ENCODE measurements at regions not wholly inside any gene's neighbourhood (a gene's known extent, or its start where the extent isn't known, plus 50 kb on each side); places are given as distances from the start of the nearest gene placed in this dataset.

- H3K27me3 Mint-ChIP-seq = peaks cover 0 to 24% (median 5%) of the 10 kb centered on the region in 5 donors
- no peaks in the 10 kb centered on the region for H3K4me1 Mint-ChIP-seq
- ATAC-seq = no peak
- H3K27ac Mint-ChIP-seq = no peak overlapping the region
- DNase-seq = no peak
- H3K9me3 Mint-ChIP-seq = peaks cover 0 to 4% (median 0%) of the 10 kb centered on the region in 9 donors
- POLR2A ChIA-PET = no interaction called here
- no peaks in the 10 kb centered on the region for H3K36me3 Mint-ChIP-seq
- no peak overlapping the region for H3K4me3 Mint-ChIP-seq
These were observed 198.0 kb upstream of the NCKAP5 start for GRCh38 chr2:133766164-133766832.

GRCh38 chr2:133768256-133768655 lies 200.0 kb upstream of the NCKAP5 start:
- Mint-ChIP-seq H3K27me3 (peaks cover 0 to 24% (median 2%) of the 10 kb centered on the region in 5 donors), H3K36me3 (no peaks in the 10 kb centered on the region), H3K27ac (no peak overlapping the region), H3K4me1 (no peaks in the 10 kb centered on the region), H3K9me3 (peaks cover 0 to 4% (median 0%) of the 10 kb centered on the region in 9 donors), H3K4me3 (no peak overlapping the region)
- ATAC-seq (no peak), DNase-seq (no peak)
- POLR2A ChIA-PET = no interaction called here

- Mint-ChIP-seq H3K4me3 (no peak overlapping the region), H3K9me3 (peaks cover 0 to 2% (median 0%) of the 10 kb centered on the region in 9 donors), H3K27ac (no peak overlapping the region), H3K36me3 (no peaks in the 10 kb centered on the region), H3K4me1 (no peaks in the 10 kb centered on the region), H3K27me3 (peaks cover 0 to 24% (median 0%) of the 10 kb centered on the region in 5 donors)
- no peak for DNase-seq
- POLR2A ChIA-PET = no interaction called here
- ATAC-seq = no peak
These were observed 200.6 kb upstream of the NCKAP5 start for GRCh38 chr2:133768658-133769435.

- ATAC-seq (no peak), DNase-seq (no peak)
- no peak overlapping the region for H3K4me3 Mint-ChIP-seq
- peak overlapping the region in 1 of 10 donors; percentile 2 for H3K27ac Mint-ChIP-seq
- no peaks in the 10 kb centered on the region for H3K9me3 Mint-ChIP-seq
- POLR2A ChIA-PET = no interaction called here
- H3K4me1 Mint-ChIP-seq = no peaks in the 10 kb centered on the region
- peaks cover 0 to 10% (median 1%) of the 10 kb centered on the region in 5 donors for H3K27me3 Mint-ChIP-seq
- no peaks in the 10 kb centered on the region for H3K36me3 Mint-ChIP-seq
These were observed 205.8 kb upstream of the NCKAP5 start for GRCh38 chr2:133773854-133774653.

- POLR2A ChIA-PET = no interaction called here
- Mint-ChIP-seq H3K36me3 (no peaks in the 10 kb centered on the region), H3K4me3 (no peak overlapping the region)
These were observed 206.4 kb upstream of the NCKAP5 start for GRCh38 chr2:133774654-133775015.

GRCh38 chr2:133776936-133777573 lies 208.8 kb upstream of the NCKAP5 start:
- no peak for DNase-seq
- Mint-ChIP-seq H3K4me3 (no peak overlapping the region), H3K36me3 (no peaks in the 10 kb centered on the region), H3K4me1 (no peaks in the 10 kb centered on the region), H3K27me3 (peaks cover 0 to 6% (median 1%) of the 10 kb centered on the region in 5 donors), H3K27ac (no peak overlapping the region), H3K9me3 (no peaks in the 10 kb centered on the region)
- no peak for ATAC-seq
- POLR2A ChIA-PET = no interaction called here

More at GRCh38 chr2:133774654-133775015, 206.4 kb upstream of the NCKAP5 start:
- DNase-seq = no peak
- Mint-ChIP-seq H3K9me3 (no peaks in the 10 kb centered on the region), H3K27ac (no peak overlapping the region), H3K4me1 (no peaks in the 10 kb centered on the region), H3K27me3 (peaks cover 0 to 10% (median 1%) of the 10 kb centered on the region in 5 donors)
- ATAC-seq = no peak

GRCh38 chr2:133777574-133777960 lies 209.3 kb upstream of the NCKAP5 start:
- no peak overlapping the region for H3K4me3 Mint-ChIP-seq
- no peak overlapping the region for H3K27ac Mint-ChIP-seq
- H3K36me3 Mint-ChIP-seq = no peaks in the 10 kb centered on the region
- POLR2A ChIA-PET = no interaction called here
- H3K27me3 Mint-ChIP-seq = peaks cover 0 to 3% (median 1%) of the 10 kb centered on the region in 5 donors
- DNase-seq (no peak), ATAC-seq (no peak)
- no peaks in the 10 kb centered on the region for H3K4me1 Mint-ChIP-seq
- H3K9me3 Mint-ChIP-seq = no peaks in the 10 kb centered on the region

GRCh38 chr2:133780099-133780996 lies 212.1 kb upstream of the NCKAP5 start:
- H3K27ac Mint-ChIP-seq = no peak overlapping the region
- ATAC-seq (no peak), DNase-seq (peak in 1 of 10 donors; percentile 4)
- H3K4me1 Mint-ChIP-seq = no peaks in the 10 kb centered on the region
- POLR2A ChIA-PET = no interaction called here
- peaks cover 0 to 6% (median 2%) of the 10 kb centered on the region in 5 donors for H3K27me3 Mint-ChIP-seq
- peaks cover 0 to 2% (median 0%) of the 10 kb centered on the region in 9 donors for H3K9me3 Mint-ChIP-seq
- H3K4me3 Mint-ChIP-seq = no peak overlapping the region
- no peaks in the 10 kb centered on the region for H3K36me3 Mint-ChIP-seq

- Mint-ChIP-seq H3K36me3 (no peaks in the 10 kb centered on the region), H3K27ac (no peak overlapping the region), H3K4me3 (no peak overlapping the region), H3K9me3 (peaks cover 0 to 2% (median 0%) of the 10 kb centered on the region in 9 donors), H3K27me3 (peaks cover 0 to 6% (median 3%) of the 10 kb centered on the region in 5 donors), H3K4me1 (no peaks in the 10 kb centered on the region)
- DNase-seq = no peak
- no peak for ATAC-seq
- POLR2A ChIA-PET = no interaction called here
These were observed 212.8 kb upstream of the NCKAP5 start for GRCh38 chr2:133780997-133781513.

GRCh38 chr2:133787207-133787606 lies 218.9 kb upstream of the NCKAP5 start:
- ATAC-seq (no peak), DNase-seq (no peak)
- POLR2A ChIA-PET = no interaction called here
- Mint-ChIP-seq H3K27ac (no peak overlapping the region), H3K9me3 (peaks cover 0 to 14% (median 5%) of the 10 kb centered on the region in 9 donors), H3K27me3 (peaks cover 1 to 28% (median 8%) of the 10 kb centered on the region in 5 donors), H3K4me1 (no peaks in the 10 kb centered on the region), H3K4me3 (no peak overlapping the region), H3K36me3 (no peaks in the 10 kb centered on the region)

GRCh38 chr2:133787651-133788050 lies 219.4 kb upstream of the NCKAP5 start:
- Mint-ChIP-seq H3K4me3 (no peak overlapping the region), H3K27ac (no peak overlapping the region)
- ATAC-seq = no peak

GRCh38 chr2:133788386-133788785 lies 220.1 kb upstream of the NCKAP5 start:
- Mint-ChIP-seq H3K9me3 (peaks cover 0 to 21% (median 9%) of the 10 kb centered on the region in 9 donors), H3K36me3 (no peaks in the 10 kb centered on the region), H3K27ac (no peak overlapping the region), H3K27me3 (peaks cover 1 to 22% (median 8%) of the 10 kb centered on the region in 5 donors), H3K4me1 (no peaks in the 10 kb centered on the region), H3K4me3 (no peak overlapping the region)
- no peak for ATAC-seq
- no peak for DNase-seq
- POLR2A ChIA-PET = no interaction called here

More at GRCh38 chr2:133787651-133788050, 219.4 kb upstream of the NCKAP5 start:
- Mint-ChIP-seq H3K9me3 (peaks cover 0 to 15% (median 5%) of the 10 kb centered on the region in 9 donors), H3K27me3 (peaks cover 1 to 28% (median 8%) of the 10 kb centered on the region in 5 donors), H3K4me1 (no peaks in the 10 kb centered on the region), H3K36me3 (no peaks in the 10 kb centered on the region)
- DNase-seq = no peak
- POLR2A ChIA-PET = no interaction called here
